ENCODE measurements at regions not wholly inside any gene's neighbourhood (a gene's known extent, or its start where the extent isn't known, plus 50 kb on each side); places are given as distances from the start of the nearest gene placed in this dataset.

- TF ChIP-seq EZH2 (IDR thresholded peaks at IDR 0.05; ENCODE audit: insufficient read depth, poor library complexity, severe bottlenecking) (no peak), EZH2phosphoT487 (IDR thresholded peaks at IDR 0.05; ENCODE audit: insufficient read depth, low read depth) (no peak)
These were observed 89.6 kb downstream of the SOWAHC start for GRCh38 chr2:109703798-109704197.
